Adrenal gland (tissue), 9 donors: ENCODE measurements at regions not wholly inside any gene's neighbourhood (a gene's known extent, or its start where the extent isn't known, plus 50 kb on each side); places are given as distances from the start of the nearest gene placed in this dataset.

ENCODE experiments used
- DNase-seq, 7 donors: peaks; one replicate each; pipeline ENCODE4 v3.0.0-alpha.2; 2019 to 2020
- H3K27ac ChIP-seq, 5 donors: fragments of 200-600 bp; sonication (generic) in 4 of 5; 1 replicate in 3 of 5; 2 replicates in 2 of 5; pipeline versions ENCODE4 v1.5.1 to v1.8.0; 2016 to 2020; ENCODE audit warnings: mild to moderate bottlenecking in 1 of 5
- H3K27me3 ChIP-seq: fragments of 200-600 bp; 2 replicates; pipeline ENCODE4 v1.8.0; 2021
- H3K36me3 ChIP-seq, 2 donors: fragments of 200-600 bp; replicated peaks in 1 of 2; 1 replicate in 1 of 2; 2 replicates in 1 of 2; pipeline versions ENCODE4 v1.5.1 to v1.8.0; 2018 to 2022
- H3K4me1 ChIP-seq, 2 donors: fragments of 200-600 bp; replicated peaks in 1 of 2; 1 replicate in 1 of 2; 2 replicates in 1 of 2; pipeline versions ENCODE4 v1.5.1 to v1.8.0; 2018 to 2021
- H3K4me3 ChIP-seq, 4 donors: fragments of 200-600 bp; sonication (generic) in 3 of 4; one replicate each; pipeline ENCODE4 v1.5.1; 2016 to 2018
- H3K9me3 ChIP-seq, 3 donors: fragments of 200-600 bp; sonication (generic) in 1 of 3; replicated peaks in 1 of 3; 1 replicate in 2 of 3; 2 replicates in 1 of 3; pipeline versions ENCODE4 v1.5.1 to v1.8.0; 2016 to 2021
- CTCF ChIP-seq, 6 experiments: fragments of 450-650 bp in 4 of 6; fragments of 200-600 bp in 2 of 6; sonication (generic) in 1 of 6; IDR thresholded peaks; 1 replicate in 5 of 6; 2 replicates in 1 of 6; pipeline versions ENCODE4 v1.5.1 to v1.8.0; 2016 to 2021; ENCODE audit warnings: antibody characterized with exemption in 6 of 6, mild to moderate bottlenecking in 2 of 6, moderate library complexity in 1 of 6
- POLR2A ChIP-seq, 2 donors: fragments of 450-650 bp; IDR thresholded peaks; one replicate each; pipeline ENCODE4 v1.6.1; 2017; ENCODE audit warnings: antibody characterized with exemption in 2 of 2, mild to moderate bottlenecking in 2 of 2, moderate library complexity in 1 of 2
- WGBS, 4 donors: extraction: QIAGEN DNeasy Blood & Tissue Kit in 2 of 4; methylation state at CpG; one replicate each; pipeline versions ENCODE4 v1.1.5 to v1.1.7; 2013 to 2017; 5-methylcytosine and 5-hydroxymethylcytosine counted together
- intact Hi-C, 2 donors: fragments of 100-400 bp; cut with DNase I; formaldehyde crosslinking; loops; one replicate each; pipeline versions ENCODE4 v1.14.1 to v1.15.0; 2022 to 2023
- donor health status: healthy with polysubstance abuse.
- donor health status: Bipolar disorder and iron deficiency.
- donor health status: DM: yes; HTN: yes; CAD: no.
- donor health status: DM: no; HTN: no; CAD: no.
- donor health status: DM: no; HTN: no; CAD: no.

GRCh38 chr18:27665264-27665799, 480.2 kb upstream of the CHST9 start:
- intact Hi-C loops = no loop called here
- Histone ChIP-seq H3K4me1 (no peaks in the 10 kb centered on the region), H3K9me3 (no peaks in the 10 kb centered on the region), H3K4me3 (no peak overlapping the region), H3K36me3 (no peaks in the 10 kb centered on the region), H3K27ac (no peak overlapping the region), H3K27me3 (no peaks in the 10 kb centered on the region)
- TF ChIP-seq POLR2A (IDR thresholded peaks at IDR 0.05) = no peak
- no peak for TF ChIP-seq CTCF (IDR thresholded peaks at IDR 0.05)
- 53 to 69% (median 58%) methylated on average over 5 of the region's 5 CpGs for WGBS, 4 donors
- no peak for DNase-seq

- 81 to 88% (median 84%) methylated on average over 4 of the region's 4 CpGs for WGBS, 4 donors
- no peak for TF ChIP-seq POLR2A (IDR thresholded peaks at IDR 0.05)
- no peak for TF ChIP-seq CTCF (IDR thresholded peaks at IDR 0.05)
- intact Hi-C loops = no loop called here
- no peak overlapping the region for H3K27ac ChIP-seq
- no peaks in the 10 kb centered on the region for H3K27me3 ChIP-seq
- H3K9me3 ChIP-seq = no peaks in the 10 kb centered on the region
- H3K4me3 ChIP-seq = no peak overlapping the region
- no peaks in the 10 kb centered on the region for H3K4me1 ChIP-seq
- no peak for DNase-seq
- no peaks in the 10 kb centered on the region for H3K36me3 ChIP-seq
These were observed 477.8 kb upstream of the CHST9 start for GRCh38 chr18:27662949-27663348.

GRCh38 chr18:27662537-27662936, 477.4 kb upstream of the CHST9 start:
- H3K4me3 ChIP-seq = no peak overlapping the region
- H3K9me3 ChIP-seq = no peaks in the 10 kb centered on the region
- no peak overlapping the region for H3K27ac ChIP-seq
- no peaks in the 10 kb centered on the region for H3K4me1 ChIP-seq
- no peaks in the 10 kb centered on the region for H3K27me3 ChIP-seq
- intact Hi-C loops = no loop called here
- TF ChIP-seq POLR2A (IDR thresholded peaks at IDR 0.05) (no peak), CTCF (IDR thresholded peaks at IDR 0.05) (no peak)
- no peak for DNase-seq
- H3K36me3 ChIP-seq = no peaks in the 10 kb centered on the region

GRCh38 chr18:27661320-27662018, 476.4 kb upstream of the CHST9 start:
- no peak for DNase-seq
- no peaks in the 10 kb centered on the region for H3K4me1 ChIP-seq
- no peaks in the 10 kb centered on the region for H3K9me3 ChIP-seq
- TF ChIP-seq CTCF (IDR thresholded peaks at IDR 0.05) (no peak), POLR2A (IDR thresholded peaks at IDR 0.05) (no peak)
- H3K4me3 ChIP-seq = no peak overlapping the region
- no peaks in the 10 kb centered on the region for H3K27me3 ChIP-seq
- WGBS, 4 donors = 80 to 88% (median 83%) methylated on average over 8 of the region's 8 CpGs
- no peak overlapping the region for H3K27ac ChIP-seq
- intact Hi-C loops = no loop called here
- no peaks in the 10 kb centered on the region for H3K36me3 ChIP-seq
